K562 (cell line): ENCODE measurements at regions not wholly inside any gene's neighbourhood (a gene's known extent, or its start where the extent isn't known, plus 50 kb on each side); places are given as distances from the start of the nearest gene placed in this dataset.

Source experiments
- ATAC-seq: fragments of 200-7000 bp; cut with Tn5 transposase; 3 replicates; pipeline ENCODE4 v1.9.1; 2020; ENCODE audit warnings: moderate library complexity
- BruUV-seq: library from RNA; stranded (reverse); fragments of 400-500 nt; replicated peaks from 2 replicates; lab custom pipeline; 2021; lab: Mats Ljungman, UMichigan
- CTCF ChIA-PET: fragments of 300-600 bp; formaldehyde crosslinking; extraction: SDS; loops from one replicate; lab custom pipeline; 2021; ENCODE audit warnings: low intra/inter-chr PET ratio; lab: Yijun Ruan, JAX
- POLR2A ChIA-PET: fragments of 300-600, 350-650 bp; sonication (Branson Sonifier 250); formaldehyde crosslinking; extraction: SDS; loops from one replicate; lab custom pipeline; 2021; ENCODE audit warnings: antibody characterized with exemption, inconsistent platforms; lab: Yijun Ruan, JAX
- DNase-seq, 4 experiments: peaks; one replicate each; pipeline versions ENCODE4 v3.0.0 to v3.0.0-alpha.2; 2011 to 2018; ENCODE audit warnings: low spot score in 3 of 4, mixed read lengths in 3 of 4; ENCODE audit errors: extremely low read depth in 1 of 4
- FAIRE-seq: peaks from 2 replicates; lab custom pipeline; 2011; peaks lifted over from hg19 to GRCh38; lab: Jason Lieb, UNC
- H2AFZ ChIP-seq: 2 replicates; pipeline ENCODE4 v1.6.0; 2011; ENCODE audit warnings: low read depth, low read length, control low read depth, inconsistent platforms
- H3K27ac ChIP-seq: fragments of 200-600 bp; 3 replicates; pipeline ENCODE4 v1.8.0; 2011; ENCODE audit warnings: low read depth, mild to moderate bottlenecking, control low read depth, inconsistent platforms, low read length, moderate library complexity, mixed read lengths; ENCODE audit errors: extremely low read depth
- H3K27me3 ChIP-seq, 2 experiments: fragments of 300-600 bp in 1 of 2; 2 replicates in 1 of 2; 3 replicates in 1 of 2; pipeline versions ENCODE4 v1.6.0 to v1.8.0; 2011; ENCODE audit warnings: inconsistent platforms in 2 of 2, low read length in 2 of 2, mild to moderate bottlenecking in 1 of 2, mixed read lengths in 1 of 2, moderate library complexity in 1 of 2; ENCODE audit not compliant: control insufficient read depth in 2 of 2, insufficient read depth in 2 of 2
- H3K36me3 ChIP-seq: fragments of 300-600 bp; 3 replicates; pipeline ENCODE4 v1.8.0; 2011; ENCODE audit warnings: mild to moderate bottlenecking, low read length, inconsistent platforms; ENCODE audit not compliant: control insufficient read depth, insufficient read depth
- H3K4me1 ChIP-seq, 2 experiments: fragments of 200-600 bp in 1 of 2; replicated peaks in 1 of 2; 2 replicates in 1 of 2; 3 replicates in 1 of 2; pipeline versions ENCODE4 v1.5.1 to v1.8.0; 2011; ENCODE audit warnings: inconsistent platforms in 2 of 2, low read length in 2 of 2, mild to moderate bottlenecking in 1 of 2, mixed read lengths in 1 of 2, moderate library complexity in 1 of 2; ENCODE audit not compliant: control insufficient read depth in 2 of 2, insufficient read depth in 2 of 2
- H3K4me2 ChIP-seq: 2 replicates; pipeline ENCODE4 v1.6.1; 2011; ENCODE audit warnings: low read length, control low read depth, inconsistent platforms, mixed read lengths; ENCODE audit not compliant: insufficient read depth
- H3K4me3 ChIP-seq: fragments of 200-600 bp; sonication (generic), shearing (Covaris generic); 2 replicates; pipeline ENCODE4 v1.5.1; 2016; ENCODE audit warnings: control low read depth, inconsistent platforms
- H3K79me2 ChIP-seq: fragments of 200-600 bp; 3 replicates; pipeline ENCODE4 v1.8.0; 2011; ENCODE audit warnings: low read length, inconsistent platforms; ENCODE audit not compliant: control insufficient read depth, insufficient read depth
- H3K9ac ChIP-seq, 2 experiments: 2 replicates each; pipeline versions ENCODE4 v1.6.0 to v1.6.1; 2011; ENCODE audit warnings: low read depth in 2 of 2, low read length in 2 of 2, control low read depth in 1 of 2, inconsistent platforms in 1 of 2, mild to moderate bottlenecking in 1 of 2, mixed read lengths in 1 of 2; ENCODE audit not compliant: insufficient read depth in 1 of 2
- H3K9me1 ChIP-seq: one replicate; pipeline ENCODE4 v1.6.0; 2011; ENCODE audit warnings: inconsistent platforms, mild to moderate bottlenecking, low read length, moderate library complexity; ENCODE audit not compliant: control insufficient read depth, insufficient read depth
- H3K9me3 ChIP-seq: replicated peaks from 2 replicates; pipeline ENCODE4 v1.5.1; 2011; ENCODE audit warnings: low read depth, low read length, inconsistent platforms; ENCODE audit not compliant: control insufficient read depth, insufficient read depth
- H4K20me1 ChIP-seq: replicated peaks from 2 replicates; pipeline ENCODE4 v1.6.1; 2011; ENCODE audit warnings: low read length, inconsistent platforms, mixed read lengths; ENCODE audit not compliant: control insufficient read depth, insufficient read depth
- BRCA1 ChIP-seq, 2 experiments: fragments of 450-650 bp in 1 of 2; sonication (generic) in 1 of 2; formaldehyde crosslinking in 1 of 2; IDR thresholded peaks; 2 replicates each; pipeline versions ENCODE4 v1.5.0 to v1.6.1; 2017 to 2020; ENCODE audit warnings: mild to moderate bottlenecking in 1 of 2, missing genetic modification reagents in 1 of 2
- POU5F1 ChIP-seq: fragments of 150-350 bp; IDR thresholded peaks from 2 replicates; pipeline ENCODE4 v1.6.1; 2014; ENCODE audit warnings: borderline replicate concordance, low read length, low read depth, mild to moderate bottlenecking; ENCODE audit not compliant: partially characterized antibody
- SIX5 ChIP-seq, 2 experiments: IDR thresholded peaks; 2 replicates each; pipeline ENCODE4 v1.6.1; 2011; ENCODE audit warnings: low read length in 2 of 2, borderline replicate concordance in 1 of 2, low read depth in 1 of 2, mild to moderate bottlenecking in 1 of 2, moderate library complexity in 1 of 2; ENCODE audit not compliant: insufficient read depth in 1 of 2
- SP2 ChIP-seq: IDR thresholded peaks from 2 replicates; pipeline ENCODE4 v1.6.1; 2011; ENCODE audit warnings: mild to moderate bottlenecking, low read depth, low read length, moderate library complexity; ENCODE audit not compliant: poor library complexity, severe bottlenecking; ENCODE audit errors: extremely low read depth
- WGBS: fragments of 100-300 bp; shearing (Covaris generic); methylation state at CpG from one replicate; pipeline ENCODE4 v1.1.6; 2016; ENCODE audit warnings: low coverage, mixed read lengths; ENCODE audit not compliant: insufficient coverage; ENCODE audit errors: missing lambda C conversion rate; 5-methylcytosine and 5-hydroxymethylcytosine counted together
- in situ Hi-C: fragments of 300-500 bp; cut with MboI; formaldehyde crosslinking; loops from 4 replicates; pipeline ENCODE4 v1.15.0; 2018; ENCODE audit warnings: inconsistent platforms, mixed read lengths
- intact Hi-C: fragments of 100-400 bp; cut with micrococcal nuclease; formaldehyde crosslinking; loops from 2 replicates; pipeline ENCODE4 v1.14.2; 2022
- TF ChIP-seq, protein P1 (sequence below): IDR thresholded peaks from 2 replicates; pipeline ENCODE4 v1.6.1; 2011; ENCODE audit warnings: borderline replicate concordance, low read depth, mild to moderate bottlenecking, moderate library complexity, low read length; ENCODE audit not compliant: insufficient read depth, poor library complexity, severe bottlenecking
- TF ChIP-seq, protein P2 (sequence below): fragments of 250-450 bp; sonication (Bioruptor Pico); IDR thresholded peaks from 2 replicates; pipeline ENCODE4 v1.5.1; 2021; ENCODE audit warnings: mild to moderate bottlenecking
- TF ChIP-seq, protein P3 (sequence below): fragments of 450-650 bp; IDR thresholded peaks from 2 replicates; pipeline ENCODE4 v1.6.1; 2016; ENCODE audit warnings: missing biosample characterization, missing genetic modification characterization
- TF ChIP-seq, protein P4 (sequence below): conservative IDR thresholded peaks from 2 replicates; pipeline ENCODE4 v1.6.1; 2011; ENCODE audit warnings: low read depth, mild to moderate bottlenecking, low read length; ENCODE audit not compliant: control insufficient read depth

DNA sequence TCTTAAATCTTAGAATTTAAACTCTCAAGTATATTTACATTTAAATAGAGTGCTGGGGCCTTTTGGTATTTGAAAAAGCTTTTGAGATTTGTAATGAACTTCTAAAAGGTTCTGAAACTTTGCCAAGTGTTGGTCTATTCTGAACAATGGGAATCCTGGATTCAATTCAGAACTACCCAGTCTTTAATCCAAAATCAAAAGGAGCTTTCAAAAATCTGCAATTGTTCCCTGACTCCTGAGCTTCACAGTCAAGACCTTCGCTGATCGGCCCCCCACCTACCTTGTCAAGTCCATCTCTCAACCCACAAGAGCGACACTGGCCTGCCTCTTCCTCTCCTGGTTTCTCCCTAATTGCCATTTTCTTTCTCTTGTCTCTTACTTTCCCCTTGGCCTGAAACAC is 666.1 kb upstream of the BOD1L1 start:
- TF ChIP-seq, protein P1, sequence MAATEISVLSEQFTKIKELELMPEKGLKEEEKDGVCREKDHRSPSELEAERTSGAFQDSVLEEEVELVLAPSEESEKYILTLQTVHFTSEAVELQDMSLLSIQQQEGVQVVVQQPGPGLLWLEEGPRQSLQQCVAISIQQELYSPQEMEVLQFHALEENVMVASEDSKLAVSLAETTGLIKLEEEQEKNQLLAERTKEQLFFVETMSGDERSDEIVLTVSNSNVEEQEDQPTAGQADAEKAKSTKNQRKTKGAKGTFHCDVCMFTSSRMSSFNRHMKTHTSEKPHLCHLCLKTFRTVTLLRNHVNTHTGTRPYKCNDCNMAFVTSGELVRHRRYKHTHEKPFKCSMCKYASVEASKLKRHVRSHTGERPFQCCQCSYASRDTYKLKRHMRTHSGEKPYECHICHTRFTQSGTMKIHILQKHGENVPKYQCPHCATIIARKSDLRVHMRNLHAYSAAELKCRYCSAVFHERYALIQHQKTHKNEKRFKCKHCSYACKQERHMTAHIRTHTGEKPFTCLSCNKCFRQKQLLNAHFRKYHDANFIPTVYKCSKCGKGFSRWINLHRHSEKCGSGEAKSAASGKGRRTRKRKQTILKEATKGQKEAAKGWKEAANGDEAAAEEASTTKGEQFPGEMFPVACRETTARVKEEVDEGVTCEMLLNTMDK, result no peak
- TF ChIP-seq, protein P2, sequence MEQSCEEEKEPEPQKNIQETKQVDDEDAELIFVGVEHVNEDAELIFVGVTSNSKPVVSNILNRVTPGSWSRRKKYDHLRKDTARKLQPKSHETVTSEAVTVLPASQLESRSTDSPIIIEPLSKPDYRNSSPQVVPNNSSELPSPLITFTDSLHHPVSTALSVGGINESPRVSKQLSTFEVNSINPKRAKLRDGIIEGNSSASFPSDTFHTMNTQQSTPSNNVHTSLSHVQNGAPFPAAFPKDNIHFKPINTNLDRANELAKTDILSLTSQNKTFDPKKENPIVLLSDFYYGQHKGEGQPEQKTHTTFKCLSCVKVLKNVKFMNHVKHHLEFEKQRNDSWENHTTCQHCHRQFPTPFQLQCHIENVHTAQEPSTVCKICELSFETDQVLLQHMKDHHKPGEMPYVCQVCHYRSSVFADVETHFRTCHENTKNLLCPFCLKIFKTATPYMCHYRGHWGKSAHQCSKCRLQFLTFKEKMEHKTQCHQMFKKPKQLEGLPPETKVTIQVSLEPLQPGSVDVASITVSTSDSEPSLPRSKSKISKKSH, result no peak
- no peak for TF ChIP-seq SP2
- TF ChIP-seq POU5F1, result no peak
- no peak for TF ChIP-seq BRCA1 (IDR thresholded peaks at IDR 0.05)
- no peak for TF ChIP-seq BRCA1 (CRISPR knock-in tag; IDR thresholded peaks at IDR 0.05)
- no peak for TF ChIP-seq SIX5 (IDR thresholded peaks at IDR 0.05; ENCODE audit: borderline replicate concordance in 1 of 2, insufficient read depth in 1 of 2, low read depth in 1 of 2, low read length in 2 of 2)
- TF ChIP-seq, protein P3, sequence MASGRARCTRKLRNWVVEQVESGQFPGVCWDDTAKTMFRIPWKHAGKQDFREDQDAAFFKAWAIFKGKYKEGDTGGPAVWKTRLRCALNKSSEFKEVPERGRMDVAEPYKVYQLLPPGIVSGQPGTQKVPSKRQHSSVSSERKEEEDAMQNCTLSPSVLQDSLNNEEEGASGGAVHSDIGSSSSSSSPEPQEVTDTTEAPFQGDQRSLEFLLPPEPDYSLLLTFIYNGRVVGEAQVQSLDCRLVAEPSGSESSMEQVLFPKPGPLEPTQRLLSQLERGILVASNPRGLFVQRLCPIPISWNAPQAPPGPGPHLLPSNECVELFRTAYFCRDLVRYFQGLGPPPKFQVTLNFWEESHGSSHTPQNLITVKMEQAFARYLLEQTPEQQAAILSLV (tag), result no peak
- TF ChIP-seq, protein P4, sequence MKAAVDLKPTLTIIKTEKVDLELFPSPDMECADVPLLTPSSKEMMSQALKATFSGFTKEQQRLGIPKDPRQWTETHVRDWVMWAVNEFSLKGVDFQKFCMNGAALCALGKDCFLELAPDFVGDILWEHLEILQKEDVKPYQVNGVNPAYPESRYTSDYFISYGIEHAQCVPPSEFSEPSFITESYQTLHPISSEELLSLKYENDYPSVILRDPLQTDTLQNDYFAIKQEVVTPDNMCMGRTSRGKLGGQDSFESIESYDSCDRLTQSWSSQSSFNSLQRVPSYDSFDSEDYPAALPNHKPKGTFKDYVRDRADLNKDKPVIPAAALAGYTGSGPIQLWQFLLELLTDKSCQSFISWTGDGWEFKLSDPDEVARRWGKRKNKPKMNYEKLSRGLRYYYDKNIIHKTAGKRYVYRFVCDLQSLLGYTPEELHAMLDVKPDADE, result no peak
- 0% methylated on average over 3 of the region's 3 CpGs for WGBS
- H3K27me3 ChIP-seq, result no peaks in the 10 kb centered on the region
- no peak for DNase-seq
- FAIRE-seq, result no peak
- no peaks in the 10 kb centered on the region for H3K4me1 ChIP-seq
- no peak for ATAC-seq
- no peak overlapping the region for H3K9ac ChIP-seq
- no peak overlapping the region for H3K4me2 ChIP-seq
- in situ Hi-C loops, result no loop called here
- no peak overlapping the region for H3K4me3 ChIP-seq
- H3K9me1 ChIP-seq, result no peaks in the 10 kb centered on the region
- no peaks in the 10 kb centered on the region for H4K20me1 ChIP-seq
- no peak overlapping the region for H3K27ac ChIP-seq
- ChIA-PET CTCF (no interaction called here), POLR2A (no interaction called here)
- no peaks in the 10 kb centered on the region for H3K36me3 ChIP-seq
- H3K79me2 ChIP-seq, result no peaks in the 10 kb centered on the region
- no TSS peak for BruUV-seq
- no peaks in the 10 kb centered on the region for H3K9me3 ChIP-seq
- intact Hi-C loops, result no loop called here
- H2AFZ ChIP-seq, result no peak overlapping the region
